ENCODE measurements at regions not wholly inside any gene's neighbourhood (a gene's known extent, or its start where the extent isn't known, plus 50 kb on each side); places are given as distances from the start of the nearest gene placed in this dataset.

GRCh38 chr6:44021589-44022295, 105.5 kb downstream of the MRPL14 start:
- CTCF ChIA-PET: no interaction called here

GRCh38 chr6:44020664-44021425, 106.4 kb downstream of the MRPL14 start:
- POLR2A ChIA-PET (ENCODE audit: unreplicated experiment): no interaction called here
- no TSS peak for BruUV-seq (replicated peaks)
- peaks cover 4% of the 10 kb centered on the region; the same call in 1 of the 2 replicates for H3F3A ChIP-seq (ENCODE audit: insufficient read depth, low read depth)

More at GRCh38 chr6:44021589-44022295, 105.5 kb downstream of the MRPL14 start:
- Histone ChIP-seq H3K27me3 (ENCODE audit: insufficient read depth, low read depth) (no peaks in the 10 kb centered on the region), H3K9me3 (ENCODE audit: insufficient read depth, low read depth) (peaks cover 5% of the 10 kb centered on the region), H3K9me2 (ENCODE audit: insufficient read depth) (no peaks in the 10 kb centered on the region), H3F3A (ENCODE audit: insufficient read depth, low read depth) (peaks cover 4% of the 10 kb centered on the region; the same call in 1 of the 2 replicates), H3K36me3 (ENCODE audit: low read depth) (peaks cover 8% of the 10 kb centered on the region; the same call in 1 of the 2 replicates), H3K4me2 (no peak overlapping the region), H3K79me2 (ENCODE audit: low read depth) (peaks cover 19% of the 10 kb centered on the region), H2AFZ (no peak overlapping the region), H3K4me3 (no peak overlapping the region), H3K27ac (no peak overlapping the region), H3K4me1 (replicated peaks; ENCODE audit: insufficient read depth) (peaks cover 14% of the 10 kb centered on the region), H4K20me1 (ENCODE audit: insufficient read depth) (no peaks in the 10 kb centered on the region)
- POLR2A ChIA-PET (ENCODE audit: unreplicated experiment): interaction anchor here (0.7 kb wide), 1 partner anchor 37 kb away, joined by 3 read pairs; no protein-coding TSS in a partner anchor
- no peak for DNase-seq
- BruUV-seq (replicated peaks): no TSS peak
- intact Hi-C loops (cut with micrococcal nuclease; ENCODE audit: unreplicated experiment): no loop called here
- TF ChIP-seq EZH2 (IDR thresholded peaks at IDR 0.05; ENCODE audit: low read depth) (no peak), CTCF (conservative IDR thresholded peaks at IDR 0.05) (no peak)

More at GRCh38 chr6:44020664-44021425, 106.4 kb downstream of the MRPL14 start:
- no peak for DNase-seq
- Histone ChIP-seq H4K20me1 (ENCODE audit: insufficient read depth) (no peaks in the 10 kb centered on the region), H3K36me3 (ENCODE audit: low read depth) (peaks cover 8% of the 10 kb centered on the region; the same call in 1 of the 2 replicates), H2AFZ (no peak overlapping the region), H3K4me3 (no peak overlapping the region), H3K27me3 (ENCODE audit: insufficient read depth, low read depth) (no peaks in the 10 kb centered on the region), H3K9me3 (ENCODE audit: insufficient read depth, low read depth) (peaks cover 5% of the 10 kb centered on the region), H3K4me2 (no peak overlapping the region), H3K4me1 (replicated peaks; ENCODE audit: insufficient read depth) (peaks cover 19% of the 10 kb centered on the region), H3K79me2 (ENCODE audit: low read depth) (peaks cover 12% of the 10 kb centered on the region), H3K27ac (no peak overlapping the region), H3K9me2 (ENCODE audit: insufficient read depth) (no peaks in the 10 kb centered on the region)
- intact Hi-C loops (cut with micrococcal nuclease; ENCODE audit: unreplicated experiment): no loop called here
- CTCF ChIA-PET: no interaction called here
- TF ChIP-seq EZH2 (IDR thresholded peaks at IDR 0.05; ENCODE audit: low read depth) (no peak), CTCF (conservative IDR thresholded peaks at IDR 0.05) (no peak)

All from PC-9 (cell line).